ENCODE measurements at regions not wholly inside any gene's neighbourhood (a gene's known extent, or its start where the extent isn't known, plus 50 kb on each side); places are given as distances from the start of the nearest gene placed in this dataset.

DNA sequence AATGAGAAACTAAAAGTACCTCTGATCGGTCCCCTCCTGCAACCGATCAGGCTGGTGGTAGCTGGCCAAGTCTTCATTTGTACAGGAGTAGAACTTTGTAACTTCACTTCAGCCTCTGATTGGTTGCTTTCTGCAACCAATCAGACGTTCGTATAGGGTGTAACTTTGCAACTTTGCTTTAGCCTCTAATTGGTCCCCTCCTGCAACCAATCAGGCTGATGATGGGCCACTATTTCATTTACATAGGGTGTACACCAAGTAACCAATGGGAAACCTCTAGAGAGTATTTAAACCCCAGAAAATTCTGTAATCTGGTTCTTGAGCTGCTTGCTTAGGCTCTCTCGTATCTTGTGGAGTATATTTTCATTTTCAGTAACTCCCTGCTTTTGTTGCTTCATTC is 445.5 kb downstream of the MED10 start:
- TF ChIP-seq, protein P1, sequence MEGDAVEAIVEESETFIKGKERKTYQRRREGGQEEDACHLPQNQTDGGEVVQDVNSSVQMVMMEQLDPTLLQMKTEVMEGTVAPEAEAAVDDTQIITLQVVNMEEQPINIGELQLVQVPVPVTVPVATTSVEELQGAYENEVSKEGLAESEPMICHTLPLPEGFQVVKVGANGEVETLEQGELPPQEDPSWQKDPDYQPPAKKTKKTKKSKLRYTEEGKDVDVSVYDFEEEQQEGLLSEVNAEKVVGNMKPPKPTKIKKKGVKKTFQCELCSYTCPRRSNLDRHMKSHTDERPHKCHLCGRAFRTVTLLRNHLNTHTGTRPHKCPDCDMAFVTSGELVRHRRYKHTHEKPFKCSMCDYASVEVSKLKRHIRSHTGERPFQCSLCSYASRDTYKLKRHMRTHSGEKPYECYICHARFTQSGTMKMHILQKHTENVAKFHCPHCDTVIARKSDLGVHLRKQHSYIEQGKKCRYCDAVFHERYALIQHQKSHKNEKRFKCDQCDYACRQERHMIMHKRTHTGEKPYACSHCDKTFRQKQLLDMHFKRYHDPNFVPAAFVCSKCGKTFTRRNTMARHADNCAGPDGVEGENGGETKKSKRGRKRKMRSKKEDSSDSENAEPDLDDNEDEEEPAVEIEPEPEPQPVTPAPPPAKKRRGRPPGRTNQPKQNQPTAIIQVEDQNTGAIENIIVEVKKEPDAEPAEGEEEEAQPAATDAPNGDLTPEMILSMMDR (IDR thresholded peaks at IDR 0.05; ENCODE audit: borderline replicate concordance, extremely low read depth, low read length, poor library complexity, severe bottlenecking) = no peak
- TF ChIP-seq EZH2 (IDR thresholded peaks at IDR 0.05; ENCODE audit: borderline replicate concordance, low read depth, low read length, severe bottlenecking) = no peak
